ENCODE measurements at regions not wholly inside any gene's neighbourhood (a gene's known extent, or its start where the extent isn't known, plus 50 kb on each side); places are given as distances from the start of the nearest gene placed in this dataset.
"Not testable (repeated sequence)": the region's sequence is repeated elsewhere in the genome, so short reads cannot be mapped to it uniquely, and the experiment has no call there.

DNA sequence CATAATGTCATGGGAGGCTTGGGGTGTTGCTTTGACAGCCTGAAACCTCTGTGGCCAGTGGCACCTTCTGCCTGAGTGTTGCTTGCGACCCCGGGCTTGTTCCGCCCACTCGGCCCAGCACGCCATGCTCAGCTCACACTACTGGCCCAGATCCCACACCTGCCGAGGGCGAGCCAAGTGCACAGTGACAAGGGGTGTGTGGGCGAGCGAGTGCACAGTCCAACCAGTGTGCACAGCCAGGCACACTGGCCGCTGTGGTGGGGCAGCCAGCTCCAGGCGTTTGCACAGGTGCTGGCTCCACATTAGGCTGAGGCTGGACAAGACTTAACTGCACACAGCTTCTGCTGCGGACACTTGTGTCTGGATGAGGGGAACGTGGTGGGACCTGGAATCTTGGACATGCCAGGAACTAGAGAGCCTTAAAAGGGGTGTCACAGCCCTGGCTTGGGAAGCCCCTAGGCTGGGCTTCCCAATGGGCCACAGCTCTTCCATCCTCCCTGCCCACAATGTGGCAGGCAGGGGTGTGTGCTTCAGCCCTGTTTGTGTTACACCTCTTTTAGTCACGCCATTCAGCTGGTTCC is 609.2 kb upstream of the FOXG1 start:
- no peak for DNase-seq

DNA sequence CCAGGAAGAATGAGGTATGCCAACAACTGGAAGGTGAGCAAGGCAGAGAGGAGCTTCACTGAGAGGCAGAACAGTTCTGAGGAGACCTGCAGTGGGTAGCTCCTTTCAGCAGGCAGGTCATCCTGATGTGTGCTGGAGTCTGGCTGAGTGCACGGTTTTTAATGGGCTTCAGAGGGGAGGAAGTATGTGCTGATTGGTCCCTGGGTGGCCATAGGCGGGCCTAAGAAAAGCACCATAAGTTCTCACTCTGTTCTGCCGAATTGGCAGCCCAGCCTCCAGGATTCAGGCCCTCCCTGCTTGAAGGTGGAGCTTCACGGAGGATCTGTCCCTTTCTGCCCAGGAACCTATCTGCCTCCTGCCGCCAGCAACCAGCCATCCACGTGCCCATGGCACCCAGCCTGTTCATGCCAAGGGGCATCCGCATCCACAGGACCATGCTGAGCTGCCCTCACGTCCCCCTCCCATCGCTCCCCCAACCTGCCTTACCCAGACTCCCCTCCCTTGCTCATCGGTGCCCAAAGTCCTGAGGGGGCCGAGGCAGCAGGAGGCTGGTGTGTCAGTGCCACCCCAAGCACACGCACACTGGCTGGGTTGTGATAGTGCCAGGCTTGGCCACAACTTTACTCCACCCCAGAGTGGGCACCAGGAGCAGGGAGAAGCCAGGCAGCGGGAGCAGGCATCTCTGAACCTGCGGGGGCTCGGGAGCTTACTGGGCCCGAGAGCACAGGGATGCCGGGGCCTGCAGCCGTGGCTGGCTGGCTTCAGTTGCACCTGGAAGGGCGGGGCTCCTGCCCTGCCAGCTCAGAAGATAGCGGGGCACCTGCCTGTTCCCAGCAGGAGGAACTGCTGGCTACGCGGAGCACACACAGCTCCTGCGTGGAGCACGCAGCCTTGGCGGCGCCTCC is 608.4 kb upstream of the FOXG1 start:
- DNase-seq: no peak

DNA sequence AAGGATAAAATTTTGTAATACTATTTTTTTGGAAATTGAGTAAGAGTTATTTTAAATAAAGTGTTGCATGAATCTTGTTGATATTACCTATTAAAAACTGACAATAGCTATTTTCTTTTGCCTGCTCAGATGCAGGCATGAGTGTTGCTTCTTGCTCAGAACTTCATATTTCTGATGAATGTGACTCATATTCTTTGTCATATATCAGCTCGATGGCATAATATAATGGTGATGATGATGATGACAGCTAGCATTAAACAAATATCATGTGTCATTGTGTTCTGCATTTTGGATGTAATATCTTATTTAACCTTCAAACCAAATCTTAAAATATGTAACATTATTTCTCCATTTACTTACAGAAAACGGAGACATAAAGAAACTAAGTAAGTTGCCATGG is 605.5 kb upstream of the FOXG1 start:
- DNase-seq: no peak

DNA sequence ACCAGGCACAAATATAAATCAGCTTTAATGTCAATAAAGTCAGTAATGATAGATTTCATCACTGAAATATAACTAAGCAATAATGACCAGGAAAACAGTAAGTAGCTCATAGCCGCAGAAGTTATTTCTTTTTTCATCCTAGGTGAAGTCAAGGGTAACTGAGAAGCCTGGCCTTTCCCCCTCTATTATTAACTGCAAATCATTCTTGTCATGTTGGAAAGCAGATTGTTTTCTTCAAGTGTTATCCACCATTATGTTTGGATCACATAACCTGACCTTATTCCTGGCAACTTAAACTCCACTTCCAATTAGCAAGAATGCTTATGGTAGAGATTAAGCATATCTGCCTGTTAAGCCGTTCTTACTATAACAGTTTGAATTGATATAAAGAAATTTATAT is 603.4 kb upstream of the FOXG1 start:
- no peak for DNase-seq

DNA sequence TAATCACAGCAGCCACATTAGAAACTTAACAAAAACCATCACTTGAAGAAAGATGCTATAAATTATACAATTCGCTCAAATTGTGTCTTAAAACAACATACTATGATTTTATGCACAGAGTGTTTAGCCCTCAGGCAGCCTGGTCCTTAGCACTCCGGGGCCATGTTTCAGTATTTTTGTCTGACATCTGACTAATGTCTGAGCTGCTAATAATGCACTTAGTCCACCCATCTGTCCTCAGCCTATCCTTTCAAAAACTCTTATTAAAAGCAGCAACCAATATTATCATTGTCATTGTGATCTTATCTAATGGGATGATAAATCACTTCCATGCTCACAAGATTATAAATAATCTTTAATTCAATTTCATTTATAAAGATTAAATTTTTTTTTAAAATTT is 602.7 kb upstream of the FOXG1 start:
- DNase-seq: no peak

DNA sequence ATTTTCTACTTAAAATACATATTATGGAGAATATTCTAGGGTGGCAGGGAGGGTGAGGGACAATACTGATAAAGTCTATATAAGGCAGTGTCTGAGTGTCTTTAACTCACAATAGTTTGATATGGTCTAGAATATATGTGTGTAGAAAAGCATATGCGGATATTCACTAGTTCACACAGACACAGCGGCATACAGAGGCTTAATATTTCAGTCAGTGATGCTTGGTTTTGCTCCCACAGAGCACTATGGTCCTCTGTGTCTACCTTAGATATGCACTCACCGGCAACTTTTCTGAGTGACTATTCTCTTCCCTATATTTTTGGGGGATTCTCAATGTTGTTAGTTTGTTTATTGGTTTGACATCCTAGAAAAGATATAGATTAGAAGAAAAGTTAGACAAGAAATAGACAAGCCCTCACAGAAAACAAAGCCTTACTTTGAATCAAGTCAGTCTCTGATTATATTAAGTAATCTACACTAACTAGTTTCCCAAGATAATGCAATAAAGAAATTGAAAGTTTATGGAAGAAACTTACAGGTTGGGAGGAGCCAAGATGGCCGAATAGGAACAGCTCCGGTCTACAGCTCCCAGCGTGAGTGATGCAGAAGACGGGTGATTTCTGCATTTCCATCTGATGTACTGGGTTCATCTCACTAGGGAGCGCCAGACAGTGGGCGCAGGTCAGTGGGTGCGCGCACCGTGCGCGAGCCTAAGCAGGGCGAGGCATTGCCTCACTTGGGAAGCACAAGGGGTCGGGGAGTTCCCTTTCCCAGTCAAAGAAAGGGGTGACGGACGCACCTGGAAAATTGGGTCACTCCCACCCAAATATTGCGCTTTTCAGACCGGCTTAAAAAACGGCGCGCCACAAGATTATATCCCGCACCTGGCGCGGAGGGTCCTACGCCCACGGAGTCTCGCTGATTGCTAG is 578.4 kb upstream of the FOXG1 start:
- DNase-seq: not testable (repeated sequence)

DNA sequence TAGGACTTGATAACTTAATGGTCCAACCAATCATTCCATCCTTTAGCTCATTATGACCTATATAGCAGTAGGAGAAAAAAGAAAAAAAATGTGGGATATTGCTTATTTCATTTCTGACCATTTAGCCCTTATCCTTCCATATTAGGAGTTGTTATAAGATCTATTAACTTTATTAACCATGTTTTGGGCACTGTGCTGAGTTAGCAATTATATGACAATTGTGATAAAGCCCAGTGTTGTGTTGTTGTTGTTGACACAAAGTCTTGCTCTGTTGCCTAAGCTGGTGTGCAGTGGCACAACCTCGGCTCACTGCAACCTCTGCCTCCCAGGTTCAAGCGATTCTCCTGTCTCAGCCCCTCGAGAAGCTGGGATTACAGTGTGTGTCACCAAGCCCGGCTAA is 569.7 kb upstream of the FOXG1 start:
- no peak for DNase-seq

DNA sequence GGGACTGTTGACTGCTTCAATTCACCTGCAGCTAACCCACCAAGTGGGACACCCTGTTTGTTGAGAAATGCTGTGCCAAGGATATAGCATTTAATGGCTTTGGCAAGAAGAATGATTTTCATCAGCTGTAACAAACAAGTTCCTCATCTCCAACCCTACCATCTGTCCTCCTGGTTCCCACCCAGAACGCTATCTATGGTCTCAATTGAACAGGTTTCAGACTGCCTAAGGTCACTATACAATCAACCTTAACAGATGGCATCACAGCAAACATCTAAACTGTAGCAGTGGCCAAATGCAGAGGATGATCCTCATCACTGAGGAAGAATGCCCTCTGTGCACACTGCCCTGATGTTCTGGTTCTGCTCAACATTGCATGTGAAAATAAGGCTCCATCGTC is 546.2 kb upstream of the FOXG1 start:
- no peak for DNase-seq

DNA sequence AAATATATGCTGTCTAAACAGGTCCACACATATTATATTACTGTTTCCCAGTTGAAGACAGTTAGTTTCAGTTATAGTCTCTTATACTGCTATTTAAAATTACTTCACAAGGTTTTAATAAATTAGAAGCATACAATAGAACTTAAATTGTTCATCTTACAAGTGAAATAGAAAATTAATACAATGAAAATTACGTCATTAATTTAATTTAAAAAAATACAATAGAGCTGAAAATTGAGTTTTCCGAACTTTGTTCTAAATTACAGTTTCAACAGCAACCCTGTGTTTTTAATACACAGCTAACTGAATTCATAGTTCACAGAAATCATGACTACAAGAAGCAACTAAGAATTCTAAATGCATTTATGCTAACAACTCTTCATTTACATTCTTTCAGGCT is 525.7 kb upstream of the FOXG1 start:
- DNase-seq: no peak

DNA sequence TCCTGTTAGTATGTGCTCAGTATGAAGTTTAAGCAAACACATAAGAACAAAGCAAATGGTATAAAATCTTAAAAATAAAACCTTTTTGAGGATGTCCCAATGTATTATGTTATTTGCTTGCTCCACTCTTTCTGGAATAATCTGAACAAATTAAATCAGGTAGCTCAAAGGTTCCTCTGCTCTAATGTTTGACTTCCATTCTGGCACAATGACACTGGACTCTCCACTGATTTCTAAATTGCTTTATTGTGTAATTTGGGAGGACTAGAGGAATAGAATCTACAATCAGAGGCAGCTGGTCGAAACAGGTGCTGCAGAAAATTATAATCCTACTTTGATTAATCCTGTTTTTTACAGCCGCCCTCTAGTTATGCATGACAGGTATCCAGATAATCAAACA is 523.7 kb upstream of the FOXG1 start:
- no peak for DNase-seq

DNA sequence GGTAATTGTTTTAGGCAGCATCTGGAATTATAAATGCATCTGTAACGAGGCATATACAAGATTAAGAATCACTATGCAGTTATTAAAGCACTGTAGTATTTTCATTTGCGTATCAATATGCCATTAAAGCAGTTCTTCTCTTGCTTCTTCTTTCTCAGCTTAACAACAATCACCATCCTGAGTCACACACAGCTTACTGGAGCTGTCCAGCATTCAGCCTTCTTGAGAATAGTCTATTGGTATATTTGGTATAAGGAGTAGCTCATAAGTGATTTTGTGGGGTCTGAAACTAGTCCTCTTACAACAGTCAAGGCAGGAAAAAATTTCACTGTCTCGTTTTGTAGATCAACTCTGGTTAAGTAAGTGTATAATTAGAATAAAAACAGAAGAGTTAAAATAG is 523.0 kb upstream of the FOXG1 start:
- DNase-seq: no peak

DNA sequence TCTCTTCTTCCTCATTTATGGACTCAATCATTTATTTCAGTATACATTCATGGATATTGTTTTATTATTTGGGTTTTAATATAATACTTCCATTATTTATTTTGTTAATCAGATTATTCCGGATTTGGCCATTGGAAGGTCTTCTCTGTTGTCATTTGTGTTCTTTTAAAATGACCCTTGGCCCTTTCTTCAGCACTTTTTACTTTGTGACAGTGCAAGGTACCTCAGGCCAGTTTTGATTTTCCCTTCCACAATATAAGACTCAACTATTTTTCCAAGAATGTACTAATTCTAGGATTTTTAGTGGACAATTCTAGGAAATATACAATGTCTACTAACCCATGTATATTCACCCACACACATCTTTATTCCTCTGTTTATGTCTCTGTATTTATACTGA is 521.4 kb upstream of the FOXG1 start:
- DNase-seq: no peak

DNA sequence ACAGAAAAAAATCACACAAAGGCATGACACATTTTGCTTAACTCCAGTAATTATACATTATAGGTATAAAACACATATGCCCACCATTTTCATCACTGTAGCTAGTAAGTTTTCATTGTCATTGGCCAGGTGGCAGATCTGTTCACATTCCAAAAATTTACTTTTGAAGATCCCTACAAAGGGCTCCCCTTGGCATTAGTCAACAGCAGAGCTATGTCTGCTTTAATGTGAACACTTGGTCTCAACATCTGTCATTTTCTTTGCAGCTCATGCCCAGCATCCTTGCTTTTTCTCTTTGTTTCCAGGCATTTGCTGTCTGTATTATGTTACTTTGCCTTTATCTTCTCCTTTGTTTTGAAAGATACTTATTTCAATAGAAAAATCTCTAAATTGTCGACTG is 519.1 kb upstream of the FOXG1 start:
- DNase-seq: no peak

DNA sequence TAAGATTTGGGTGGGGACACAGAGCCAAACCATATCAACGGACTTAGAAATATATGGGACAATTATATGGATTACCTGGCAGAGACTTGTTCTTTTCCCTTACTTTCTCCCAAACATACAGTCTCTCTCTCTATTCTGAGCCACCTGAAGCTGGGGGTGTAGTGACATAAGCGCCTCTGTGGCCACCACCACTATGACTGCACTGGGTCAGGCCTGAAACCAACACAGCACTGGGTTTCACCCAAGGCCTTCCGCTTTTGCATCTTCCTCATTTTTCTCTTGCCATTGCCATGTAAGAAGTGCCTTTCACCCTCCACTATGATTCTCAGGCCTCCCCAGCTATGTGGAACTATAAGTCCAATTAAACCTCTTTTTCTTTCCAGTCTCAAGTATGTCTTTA is 514.5 kb upstream of the FOXG1 start:
- DNase-seq: not testable (repeated sequence)

DNA sequence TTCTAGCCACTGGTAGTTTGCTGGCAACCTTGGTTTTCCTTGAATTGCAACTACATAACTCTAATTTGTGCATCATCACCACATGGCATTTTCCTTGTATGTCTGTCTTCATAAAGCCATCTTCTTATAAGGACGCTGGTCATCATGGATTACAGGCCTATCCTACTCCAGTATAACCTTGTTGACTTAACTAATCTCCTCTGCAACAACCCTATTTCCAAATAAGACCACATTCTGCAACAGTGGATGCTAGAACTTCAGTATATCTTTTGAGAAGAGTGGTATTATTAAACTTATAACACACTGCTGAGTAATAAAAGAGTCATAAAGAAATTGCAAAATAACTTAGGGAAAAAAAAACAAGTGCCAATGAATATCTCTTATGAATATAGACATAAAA is 511.8 kb upstream of the FOXG1 start:
- DNase-seq: no peak

DNA sequence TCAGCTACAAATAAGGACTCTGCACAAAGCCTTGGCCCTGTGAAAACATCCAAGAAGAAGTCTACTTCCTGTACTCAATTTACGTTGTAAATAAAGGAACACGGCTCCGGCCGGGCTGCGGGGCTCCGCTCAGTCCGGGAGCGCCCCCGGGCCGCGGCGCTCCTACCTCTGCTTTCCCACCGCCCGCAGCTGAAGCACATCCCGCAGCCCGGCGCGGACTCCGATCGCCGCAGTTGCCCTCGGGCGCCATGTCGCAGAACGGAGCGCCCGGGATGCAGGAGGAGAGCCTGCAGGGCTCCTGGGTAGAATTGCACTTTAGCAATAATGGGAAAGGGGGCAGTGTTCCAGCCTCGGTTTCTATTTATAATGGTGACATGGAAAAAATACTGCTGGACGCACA is 502.3 kb upstream of the FOXG1 start:
- no peak for DNase-seq

DNA sequence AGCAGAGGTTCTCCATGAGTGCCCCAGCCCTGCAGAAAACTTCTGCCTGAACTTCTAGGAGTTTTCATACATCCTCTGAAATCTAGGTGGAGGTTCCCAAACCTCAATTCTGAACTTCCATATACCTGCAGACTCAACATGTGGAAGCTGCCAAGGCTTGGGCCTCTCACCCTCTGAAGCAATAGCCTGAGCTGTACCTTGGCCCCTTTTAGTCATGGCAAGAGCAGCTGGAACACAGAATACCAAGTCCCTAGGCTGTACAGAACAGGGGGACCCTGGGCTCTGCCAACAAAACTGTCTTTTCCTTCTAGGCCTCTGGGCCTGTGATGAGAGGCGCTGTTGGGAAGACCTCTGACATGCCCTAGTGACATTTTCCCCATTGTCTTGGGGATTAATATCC is 494.3 kb upstream of the FOXG1 start:
- no peak for DNase-seq

DNA sequence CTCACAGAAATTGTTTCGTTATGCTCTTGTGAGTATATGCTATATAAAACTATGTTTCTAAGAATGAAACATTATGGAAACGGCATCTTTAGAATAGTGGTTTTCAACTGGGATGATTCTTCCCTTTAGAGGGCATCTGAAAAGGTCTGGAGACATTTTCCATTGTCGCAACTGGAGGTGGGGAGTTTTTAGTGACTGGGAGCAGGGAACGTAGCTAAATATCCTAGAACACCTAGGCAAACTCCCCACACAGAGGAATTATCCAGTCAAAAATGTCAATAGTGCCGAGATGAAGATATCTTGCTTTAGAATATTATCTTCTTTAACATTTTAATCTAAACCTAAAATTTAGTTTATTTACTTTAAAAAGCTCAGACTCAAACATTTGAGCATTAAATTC is 486.1 kb upstream of the FOXG1 start:
- DNase-seq: no peak

DNA sequence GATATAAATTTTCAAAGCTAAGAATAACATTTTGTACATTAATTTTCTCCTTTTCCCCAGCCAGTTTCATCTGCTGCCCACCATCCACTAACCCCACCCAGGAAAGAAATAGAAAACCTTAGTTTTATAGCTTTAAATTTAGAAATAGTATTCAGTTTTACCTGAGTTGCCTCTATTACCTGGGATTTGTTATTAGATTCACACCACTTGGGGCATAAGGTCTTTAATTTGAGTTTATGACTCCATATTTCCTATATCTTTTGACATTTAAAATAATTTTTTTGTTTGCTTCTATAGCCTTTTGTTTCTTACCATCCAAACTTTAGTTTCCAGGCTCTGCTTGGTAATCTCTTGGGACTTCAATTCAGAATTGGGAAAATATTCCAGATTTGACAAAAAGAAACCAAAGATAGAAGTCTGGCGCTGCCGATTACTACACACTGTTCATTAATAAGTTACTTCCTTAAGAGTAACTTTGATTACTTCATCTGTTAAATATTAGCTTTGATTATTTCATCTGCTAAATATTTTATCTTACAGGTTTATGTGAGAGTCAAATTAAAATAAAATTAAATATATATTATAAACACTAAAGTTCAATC is 485.5 kb upstream of the FOXG1 start:
- DNase-seq: no peak

DNA sequence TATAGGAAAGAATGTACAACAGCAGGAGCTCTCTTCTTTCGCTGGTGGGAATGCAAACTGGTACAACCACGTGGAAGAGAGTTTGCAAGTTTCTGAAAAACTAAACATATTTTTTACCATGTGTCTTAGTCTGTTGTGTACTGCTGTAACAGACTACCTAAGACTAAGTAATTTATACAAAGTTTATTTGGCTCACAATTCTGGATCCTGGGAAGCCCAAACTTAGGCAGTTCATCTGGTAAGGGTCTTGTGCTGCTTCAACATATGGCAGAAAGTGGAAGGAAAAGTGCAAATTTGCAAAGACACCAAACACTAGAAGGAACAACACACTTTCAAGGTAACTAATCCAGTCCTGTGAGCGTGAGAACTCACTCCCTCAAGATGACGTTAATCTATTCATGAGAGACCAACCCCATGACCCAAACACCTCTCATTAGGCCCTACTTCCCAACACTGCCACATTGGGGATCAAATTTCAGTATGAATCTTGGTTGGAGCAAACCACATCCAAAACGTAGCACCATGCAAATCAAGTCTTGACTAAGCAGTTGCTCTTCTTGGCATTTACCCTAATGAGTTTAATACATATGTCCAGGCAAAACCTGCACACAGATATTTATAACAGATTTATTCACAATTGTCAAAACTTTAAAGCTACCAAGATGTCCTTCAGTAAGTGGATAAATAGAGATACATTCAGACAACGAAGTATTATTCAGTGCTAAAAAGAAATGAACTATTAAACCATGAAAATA is 481.9 kb upstream of the FOXG1 start:
- no peak for DNase-seq

DNA sequence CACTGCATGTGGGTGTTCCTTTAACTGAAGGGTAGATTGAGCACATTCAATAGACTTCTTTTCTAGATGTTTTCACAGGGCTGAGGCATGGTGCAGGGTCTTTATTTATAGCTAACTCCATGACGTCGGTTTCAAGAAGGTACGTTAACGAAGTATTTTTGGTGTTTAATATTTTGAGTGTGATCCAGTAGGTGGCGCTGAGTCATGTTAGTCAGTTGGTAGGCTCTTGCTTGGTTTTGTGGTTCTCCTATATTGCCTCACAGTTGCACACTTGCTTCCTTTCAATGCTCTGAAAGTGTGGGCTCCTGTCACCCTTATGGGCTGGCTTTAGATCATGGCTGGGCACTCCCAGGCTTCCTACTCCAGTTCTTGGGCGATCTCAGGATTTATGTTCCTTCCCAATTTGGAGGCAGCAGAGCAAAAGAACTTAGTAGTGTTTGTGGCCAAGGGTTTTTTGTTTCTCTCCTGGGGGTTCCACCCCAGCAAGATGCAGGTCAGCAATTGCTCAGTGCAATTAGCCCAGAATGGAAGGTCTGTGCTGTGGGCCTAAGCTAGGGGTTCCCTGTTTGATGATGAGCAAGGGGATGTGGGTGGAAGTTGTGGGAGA is 471.6 kb upstream of the FOXG1 start:
- no peak for DNase-seq

DNA sequence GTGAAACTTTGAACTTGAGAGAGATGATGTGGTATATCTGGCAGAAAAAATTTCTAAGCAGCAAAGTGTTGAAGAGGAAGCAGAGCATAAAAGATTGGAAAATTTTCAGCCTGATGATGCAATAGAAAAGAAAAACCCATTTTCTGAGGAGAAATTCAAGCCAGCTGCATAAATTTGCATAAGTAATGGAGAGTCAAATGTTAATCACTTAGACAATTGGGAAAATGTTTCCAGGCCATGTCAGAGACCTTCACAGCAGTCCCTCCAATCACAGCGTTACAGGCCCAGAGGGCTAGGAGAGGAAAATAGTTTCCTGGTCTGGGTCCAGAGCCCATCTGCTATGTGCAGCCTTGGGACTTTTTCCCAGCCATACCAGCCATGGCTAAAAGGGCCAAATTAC is 469.0 kb upstream of the FOXG1 start:
- DNase-seq: no peak
